ENCODE measurements at regions not wholly inside any gene's neighbourhood (a gene's known extent, or its start where the extent isn't known, plus 50 kb on each side); places are given as distances from the start of the nearest gene placed in this dataset.

- no peak overlapping the region for H2AK5ac ChIP-seq (ENCODE audit: low read depth, low read length)
- no peaks in the 10 kb centered on the region for H3K4me1 ChIP-seq (replicated peaks in 1 of 4; ENCODE audit: control insufficient read depth in 3 of 4, insufficient read depth in 4 of 4, low read length in 3 of 4)
- H3K27me3 ChIP-seq (replicated peaks in 1 of 4; ENCODE audit: control insufficient read depth in 3 of 4, extremely low read depth in 1 of 4, insufficient read depth in 3 of 4, low read length in 3 of 4): no peaks in the 10 kb centered on the region
- no peak overlapping the region for H3K4me2 ChIP-seq (ENCODE audit: insufficient read depth in 1 of 2, low read depth in 2 of 2, low read length in 2 of 2)
- H3K4ac ChIP-seq (replicated peaks; ENCODE audit: insufficient read length, low read depth, low read length): no peak overlapping the region
- no peak overlapping the region for H2BK15ac ChIP-seq (ENCODE audit: low read length)
- no peaks in the 10 kb centered on the region for H3K79me2 ChIP-seq (ENCODE audit: control insufficient read depth in 1 of 2, insufficient read depth in 2 of 2, low read length in 2 of 2)
- no peak overlapping the region for H3K9ac ChIP-seq (replicated peaks in 1 of 4; ENCODE audit: extremely low read depth in 1 of 4, low read depth in 3 of 4, low read length in 3 of 4)
- no peak overlapping the region for H3K27ac ChIP-seq (ENCODE audit: low read depth, low read length)
- no peak overlapping the region for H2BK5ac ChIP-seq (ENCODE audit: low read depth, low read length)
- no peak overlapping the region for H3K23ac ChIP-seq (ENCODE audit: insufficient read length)
- POLR2A ChIA-PET (ENCODE audit: partially characterized antibody): no interaction called here
- H3K9me3 ChIP-seq (ENCODE audit: insufficient read depth in 2 of 2, low read depth in 1 of 2, low read length in 1 of 2): no peaks in the 10 kb centered on the region
- no peak overlapping the region for H2AFZ ChIP-seq (ENCODE audit: low read length)
- no peak overlapping the region for H4K8ac ChIP-seq (ENCODE audit: extremely low read depth, insufficient read depth, low read length)
- H4K5ac ChIP-seq (ENCODE audit: insufficient read length, low read depth, low read length): no peak overlapping the region
- H3K56ac ChIP-seq (replicated peaks; ENCODE audit: insufficient read length, low read depth, low read length): no peak overlapping the region
- no peak overlapping the region for H2BK12ac ChIP-seq (ENCODE audit: low read depth, low read length)
- H4K91ac ChIP-seq (replicated peaks; ENCODE audit: insufficient read length, low read length): no peak overlapping the region
- no peak overlapping the region for H3K4me3 ChIP-seq (ENCODE audit: extremely low read depth in 1 of 4, insufficient read depth in 2 of 4, low read depth in 3 of 4, low read length in 4 of 4)
- H3K36me3 ChIP-seq (ENCODE audit: control insufficient read depth in 2 of 4, insufficient read depth in 4 of 4, low read length in 3 of 4): no peaks in the 10 kb centered on the region
- no peaks in the 10 kb centered on the region for H3K23me2 ChIP-seq (ENCODE audit: low read depth, low read length)
- no peaks in the 10 kb centered on the region for H4K20me1 ChIP-seq (replicated peaks in 1 of 2; ENCODE audit: control insufficient read depth in 1 of 2, insufficient read depth in 2 of 2, low read length in 2 of 2)
- CTCF ChIA-PET (ENCODE audit: partially characterized antibody): no interaction called here
- H3K18ac ChIP-seq (ENCODE audit: extremely low read depth, low read length): no peak overlapping the region
- no peak overlapping the region for H2BK20ac ChIP-seq (ENCODE audit: low read length)
- no peak overlapping the region for H3K14ac ChIP-seq (ENCODE audit: insufficient read length)
- 91% methylated on average over 2 of the region's 2 CpGs; no CpG with 5 or more reads in 1 of the 2 experiments for WGBS, 2 experiments (ENCODE audit: extremely low coverage in 1 of 2, insufficient coverage in 1 of 2, insufficient read length in 1 of 2, insufficient replicate concordance in 2 of 2, low coverage in 1 of 2, low lambda C conversion rate in 2 of 2, missing lambda C conversion rate in 1 of 2)
- no peaks in the 10 kb centered on the region for H3K79me1 ChIP-seq (ENCODE audit: low read depth, low read length)
- FAIRE-seq (no peak), DNase-seq (ENCODE audit: low read depth in 1 of 2, low spot score in 2 of 2) (no peak)
- TF ChIP-seq EP300 (IDR thresholded peaks at IDR 0.05; ENCODE audit: borderline replicate concordance in 1 of 2, low read depth in 2 of 2, low read length in 2 of 2) (no peak), CBX5 (IDR thresholded peaks at IDR 0.05; ENCODE audit: low read depth, low read length) (no peak), FOSL1 (IDR thresholded peaks at IDR 0.05; ENCODE audit: insufficient read depth, low read depth, low read length) (no peak), KDM5A (IDR thresholded peaks at IDR 0.05; ENCODE audit: low read length) (no peak), SUZ12 (IDR thresholded peaks at IDR 0.05; ENCODE audit: low read length) (no peak), TAF1 (IDR thresholded peaks at IDR 0.05; ENCODE audit: low read depth, low read length) (no peak), RAD21 (IDR thresholded peaks at IDR 0.05 in 1 of 2, conservative IDR thresholded peaks at IDR 0.05 in 1 of 2; ENCODE audit: low read depth in 2 of 2, low read length in 2 of 2) (no peak), EGR1 (IDR thresholded peaks at IDR 0.05; ENCODE audit: borderline replicate concordance, low read depth, low read length) (no peak), SIX5 (IDR thresholded peaks at IDR 0.05; ENCODE audit: low read depth, low read length) (no peak), RXRA (IDR thresholded peaks at IDR 0.05; ENCODE audit: insufficient read depth, low read depth, low read length) (no peak), TBP (IDR thresholded peaks at IDR 0.05; ENCODE audit: low read depth, low read length) (no peak)
- H2BK120ac ChIP-seq (replicated peaks; ENCODE audit: low read depth, low read length): no peak overlapping the region
These were observed 914.9 kb upstream of the EPHA6 start for GRCh38 chr3:95899494-95899893.

All from H1 (cell line).